Gastrocnemius medialis (tissue), 4 donors: ENCODE measurements at regions not wholly inside any gene's neighbourhood (a gene's known extent, or its start where the extent isn't known, plus 50 kb on each side); places are given as distances from the start of the nearest gene placed in this dataset.

ENCODE experiments used
- POLR2A ChIP-seq, 2 donors: fragments of 450-650 bp; IDR thresholded peaks; one replicate each; pipeline ENCODE4 v1.6.1; 2017; ENCODE audit warnings: antibody characterized with exemption in 2 of 2, mild to moderate bottlenecking in 2 of 2, moderate library complexity in 2 of 2
- TF ChIP-seq, protein P1 (sequence below), 5 experiments: fragments of 450-650 bp in 3 of 5; fragments of 200-600 bp in 2 of 5; sonication (generic) in 2 of 5; IDR thresholded peaks in 4 of 5; conservative IDR thresholded peaks in 1 of 5; 1 replicate in 4 of 5; 2 replicates in 1 of 5; pipeline ENCODE4 v1.5.1; 2016 to 2019; ENCODE audit warnings: antibody characterized with exemption in 5 of 5, mild to moderate bottlenecking in 3 of 5, moderate library complexity in 3 of 5

DNA sequence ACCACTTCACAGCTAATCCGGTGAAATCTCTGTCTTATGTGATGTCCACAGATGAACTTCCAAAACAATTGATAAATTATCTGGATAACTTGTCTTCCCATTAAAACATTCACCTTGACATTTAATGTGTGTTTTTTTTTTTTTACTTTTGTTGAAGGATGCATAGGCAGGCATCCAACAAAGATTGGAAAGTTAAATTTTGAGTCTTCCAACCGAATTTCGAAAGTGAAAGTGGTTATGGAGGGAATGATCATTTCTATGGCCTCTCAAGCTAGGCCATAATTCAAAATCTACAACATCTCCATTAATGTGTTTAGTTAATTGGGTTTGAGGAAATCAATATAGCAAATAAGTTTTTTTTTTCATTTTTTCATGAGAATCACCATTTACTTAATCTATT is 1495.5 kb upstream of the ACVR2A start:
- TF ChIP-seq, protein P1, sequence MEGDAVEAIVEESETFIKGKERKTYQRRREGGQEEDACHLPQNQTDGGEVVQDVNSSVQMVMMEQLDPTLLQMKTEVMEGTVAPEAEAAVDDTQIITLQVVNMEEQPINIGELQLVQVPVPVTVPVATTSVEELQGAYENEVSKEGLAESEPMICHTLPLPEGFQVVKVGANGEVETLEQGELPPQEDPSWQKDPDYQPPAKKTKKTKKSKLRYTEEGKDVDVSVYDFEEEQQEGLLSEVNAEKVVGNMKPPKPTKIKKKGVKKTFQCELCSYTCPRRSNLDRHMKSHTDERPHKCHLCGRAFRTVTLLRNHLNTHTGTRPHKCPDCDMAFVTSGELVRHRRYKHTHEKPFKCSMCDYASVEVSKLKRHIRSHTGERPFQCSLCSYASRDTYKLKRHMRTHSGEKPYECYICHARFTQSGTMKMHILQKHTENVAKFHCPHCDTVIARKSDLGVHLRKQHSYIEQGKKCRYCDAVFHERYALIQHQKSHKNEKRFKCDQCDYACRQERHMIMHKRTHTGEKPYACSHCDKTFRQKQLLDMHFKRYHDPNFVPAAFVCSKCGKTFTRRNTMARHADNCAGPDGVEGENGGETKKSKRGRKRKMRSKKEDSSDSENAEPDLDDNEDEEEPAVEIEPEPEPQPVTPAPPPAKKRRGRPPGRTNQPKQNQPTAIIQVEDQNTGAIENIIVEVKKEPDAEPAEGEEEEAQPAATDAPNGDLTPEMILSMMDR (IDR thresholded peaks at IDR 0.05 in 4 of 5, conservative IDR thresholded peaks at IDR 0.05 in 1 of 5): no peak
- no peak for TF ChIP-seq POLR2A (IDR thresholded peaks at IDR 0.05)
